Trophoblast cell (in vitro differentiated cells and primary cell): ENCODE measurements at regions not wholly inside any gene's neighbourhood (a gene's known extent, or its start where the extent isn't known, plus 50 kb on each side); places are given as distances from the start of the nearest gene placed in this dataset.
"Not testable (repeated sequence)": the region's sequence is repeated elsewhere in the genome, so short reads cannot be mapped to it uniquely, and the experiment has no call there.

Experiments used
- DNase-seq, 2 donors: peaks; one replicate each; pipeline ENCODE4 v3.0.0-alpha.2; 2016
- H2AFZ ChIP-seq: 2 replicates; pipeline ENCODE4 v1.6.1; 2013; ENCODE audit warnings: low read length, moderate library complexity, mild to moderate bottlenecking; ENCODE audit not compliant: insufficient read depth, poor library complexity
- H2AK5ac ChIP-seq: 2 replicates; pipeline ENCODE4 v1.6.1; 2013; ENCODE audit warnings: mild to moderate bottlenecking, low read length
- H2BK120ac ChIP-seq: 2 replicates; pipeline ENCODE4 v1.6.1; 2013; ENCODE audit warnings: low read length, mild to moderate bottlenecking, moderate library complexity; ENCODE audit not compliant: insufficient read depth, poor library complexity
- H2BK12ac ChIP-seq: 2 replicates; pipeline ENCODE4 v1.6.1; 2013; ENCODE audit warnings: mild to moderate bottlenecking, low read length, moderate library complexity
- H2BK5ac ChIP-seq: 2 replicates; pipeline ENCODE4 v1.6.1; 2013; ENCODE audit warnings: low read length, low read depth, moderate library complexity, mild to moderate bottlenecking; ENCODE audit not compliant: poor library complexity
- H3K14ac ChIP-seq: 2 replicates; pipeline ENCODE4 v1.6.1; 2013; ENCODE audit warnings: mild to moderate bottlenecking, low read length
- H3K18ac ChIP-seq: 2 replicates; pipeline ENCODE4 v1.6.1; 2013; ENCODE audit warnings: mild to moderate bottlenecking, low read length
- H3K23ac ChIP-seq: 2 replicates; pipeline ENCODE4 v1.6.1; 2013; ENCODE audit warnings: low read length
- H3K27ac ChIP-seq: 2 replicates; pipeline ENCODE4 v1.5.1; 2013; ENCODE audit warnings: low read depth, mild to moderate bottlenecking, inconsistent platforms, low read length, moderate library complexity
- H3K27me3 ChIP-seq: 2 replicates; pipeline ENCODE4 v1.6.1; 2013; ENCODE audit warnings: inconsistent platforms, mild to moderate bottlenecking, low read length, moderate library complexity; ENCODE audit not compliant: insufficient read depth
- H3K36me3 ChIP-seq, 2 experiments: 1 replicate in 1 of 2; 2 replicates in 1 of 2; pipeline ENCODE4 v1.6.1; 2013; ENCODE audit warnings: low read length in 2 of 2, mild to moderate bottlenecking in 2 of 2, moderate library complexity in 1 of 2; ENCODE audit not compliant: insufficient read depth in 2 of 2, control insufficient read depth in 1 of 2
- H3K4ac ChIP-seq: 2 replicates; pipeline ENCODE4 v1.6.1; 2013; ENCODE audit warnings: low read depth, mild to moderate bottlenecking, low read length, moderate library complexity
- H3K4me1 ChIP-seq, 2 experiments: 1 replicate in 1 of 2; 2 replicates in 1 of 2; pipeline ENCODE4 v1.6.1; 2013; ENCODE audit warnings: low read length in 2 of 2, mild to moderate bottlenecking in 2 of 2, moderate library complexity in 1 of 2; ENCODE audit not compliant: insufficient read depth in 2 of 2, control insufficient read depth in 1 of 2
- H3K4me2 ChIP-seq: 2 replicates; pipeline ENCODE4 v1.6.1; 2013; ENCODE audit warnings: inconsistent platforms, mild to moderate bottlenecking, low read length, moderate library complexity
- H3K4me3 ChIP-seq: 2 replicates; pipeline ENCODE4 v1.5.1; 2013; ENCODE audit warnings: mild to moderate bottlenecking, low read depth, low read length, inconsistent platforms
- H3K79me1 ChIP-seq: one replicate; pipeline ENCODE4 v1.6.1; 2013; ENCODE audit warnings: low read length
- H3K79me2 ChIP-seq: 2 replicates; pipeline ENCODE4 v1.6.1; 2013; ENCODE audit warnings: low read length, mild to moderate bottlenecking; ENCODE audit not compliant: control insufficient read depth, insufficient read depth, poor library complexity
- H3K9ac ChIP-seq: 2 replicates; pipeline ENCODE4 v1.6.1; 2013; ENCODE audit warnings: mild to moderate bottlenecking, low read length
- H3K9me3 ChIP-seq: 2 replicates; pipeline ENCODE4 v1.6.1; 2013; ENCODE audit warnings: low read depth, mild to moderate bottlenecking, control low read depth, inconsistent platforms, low read length; ENCODE audit not compliant: insufficient read depth
- H4K12ac ChIP-seq: 2 replicates; pipeline ENCODE4 v1.6.1; 2013; ENCODE audit warnings: low read depth, mild to moderate bottlenecking, low read length, moderate library complexity
- H4K8ac ChIP-seq: 2 replicates; pipeline ENCODE4 v1.6.1; 2013; ENCODE audit warnings: low read depth, mild to moderate bottlenecking, low read length, moderate library complexity
- H4K91ac ChIP-seq: one replicate; pipeline ENCODE4 v1.6.1; 2013; ENCODE audit warnings: low read depth, mild to moderate bottlenecking, low read length, moderate library complexity
- WGBS: extraction: QIAGEN DNeasy Blood & Tissue Kit; methylation state at CpG from one replicate; pipeline ENCODE4 v1.1.7; 2013; ENCODE audit warnings: missing lambda C conversion rate; ENCODE audit not compliant: insufficient read length, insufficient coverage; ENCODE audit errors: extremely low coverage; 5-methylcytosine and 5-hydroxymethylcytosine counted together

DNA sequence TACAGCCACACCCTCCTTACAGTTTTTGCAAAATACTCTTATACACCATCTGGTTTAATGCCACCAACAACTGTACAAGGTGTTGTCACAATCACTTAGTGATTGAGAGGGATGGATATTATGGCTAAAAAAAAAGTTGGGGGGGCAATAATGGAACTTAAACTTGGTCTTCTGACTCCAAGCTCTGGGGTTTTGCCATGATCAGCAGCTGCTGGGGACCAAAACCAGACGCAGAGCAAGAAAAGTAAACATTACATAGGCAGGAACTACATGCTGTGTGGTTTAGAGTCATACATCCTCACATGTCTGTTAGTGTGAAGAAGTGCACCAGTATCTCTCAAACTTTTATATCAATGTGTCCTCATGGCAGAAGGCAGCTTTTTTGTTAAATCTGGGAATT lies 152.4 kb downstream of the TBC1D2B start:
- H3K4me3 ChIP-seq, DNase-seq, H2BK5ac ChIP-seq, H2AFZ ChIP-seq, H2BK120ac ChIP-seq, H4K12ac ChIP-seq, H2AK5ac ChIP-seq, H3K36me3 ChIP-seq, H3K18ac ChIP-seq, H3K4me2 ChIP-seq, H3K14ac ChIP-seq, H3K79me1 ChIP-seq, H3K4ac ChIP-seq, H2BK12ac ChIP-seq, H4K8ac ChIP-seq, H3K9ac ChIP-seq, H3K27ac ChIP-seq, H3K79me2 ChIP-seq, H3K4me1 ChIP-seq, H4K91ac ChIP-seq, H3K9me3 ChIP-seq, H3K23ac ChIP-seq, H3K27me3 ChIP-seq: not testable (repeated sequence)
- no CpG with 5 or more reads among the region's 1 CpG for WGBS

DNA sequence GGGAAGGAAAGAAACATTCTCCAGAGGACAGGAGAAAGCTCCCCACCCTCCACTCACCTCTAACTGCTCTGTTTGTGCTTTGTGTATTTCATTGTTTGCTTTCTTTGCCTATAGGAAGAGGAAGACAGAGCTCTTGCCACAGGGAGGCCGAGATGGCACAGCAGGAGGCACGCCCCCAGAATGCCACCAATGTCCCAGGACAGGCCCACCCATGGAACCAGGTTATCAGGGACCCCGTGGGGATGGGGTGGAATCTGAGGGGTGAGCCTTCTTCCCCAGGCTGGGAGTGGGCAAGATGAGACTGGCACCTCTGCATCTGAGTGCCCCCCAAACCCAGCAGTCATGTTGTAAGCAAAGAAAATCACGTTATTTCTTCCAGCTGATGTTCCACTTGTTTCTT lies 155.8 kb downstream of the TBC1D2B start:
- Histone ChIP-seq H3K14ac (no peak overlapping the region), H3K9me3 (no peaks in the 10 kb centered on the region), H2AK5ac (no peak overlapping the region), H3K27ac (no peak overlapping the region), H3K4me2 (no peak overlapping the region), H2AFZ (no peak overlapping the region), H4K8ac (no peak overlapping the region), H3K36me3 (no peaks in the 10 kb centered on the region), H3K4me3 (no peak overlapping the region), H4K91ac (no peak overlapping the region), H2BK120ac (no peak overlapping the region), H3K9ac (no peak overlapping the region), H3K23ac (no peak overlapping the region), H3K4ac (no peak overlapping the region), H2BK12ac (no peak overlapping the region), H4K12ac (no peak overlapping the region), H2BK5ac (no peak overlapping the region), H3K79me2 (no peaks in the 10 kb centered on the region), H3K27me3 (no peaks in the 10 kb centered on the region), H3K18ac (no peak overlapping the region), H3K4me1 (no peaks in the 10 kb centered on the region), H3K79me1 (no peaks in the 10 kb centered on the region)
- no peak for DNase-seq
- WGBS: no CpG with 5 or more reads among the region's 4 CpGs

GRCh38 chr15:77916966-77917635 lies 160.4 kb downstream of the TBC1D2B start:
- not testable (repeated sequence) for H3K9ac ChIP-seq, H3K4ac ChIP-seq, H3K79me1 ChIP-seq, H3K18ac ChIP-seq, H3K4me1 ChIP-seq, H4K8ac ChIP-seq, H2AFZ ChIP-seq, H3K27ac ChIP-seq, H3K27me3 ChIP-seq, H3K36me3 ChIP-seq, H2BK120ac ChIP-seq, H3K9me3 ChIP-seq, H3K23ac ChIP-seq, H2AK5ac ChIP-seq, H4K12ac ChIP-seq, H3K79me2 ChIP-seq, H2BK12ac ChIP-seq, H3K4me3 ChIP-seq, H4K91ac ChIP-seq, H2BK5ac ChIP-seq, H3K4me2 ChIP-seq, H3K14ac ChIP-seq, DNase-seq
- WGBS: no CpG with 5 or more reads among the region's 11 CpGs

DNA sequence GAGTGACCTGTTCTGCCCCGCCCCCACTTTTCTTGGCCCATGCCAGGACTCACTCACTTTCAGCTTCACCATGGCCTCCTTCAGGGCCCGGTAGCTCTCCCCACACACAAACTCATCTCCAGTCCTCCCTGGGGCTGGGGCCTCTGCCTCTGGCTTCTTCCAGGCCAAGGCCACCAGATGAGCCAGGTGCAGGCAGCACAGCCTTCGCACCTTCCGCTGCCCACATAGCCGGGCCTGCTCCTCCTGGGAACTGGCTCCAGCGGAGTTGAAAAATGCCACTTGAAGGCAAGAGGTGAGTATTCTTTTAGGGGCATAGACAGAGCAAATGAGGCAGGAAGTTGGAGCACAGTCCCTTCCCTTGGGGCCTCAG lies 161.6 kb downstream of the TBC1D2B start:
- no CpG with 5 or more reads among the region's 6 CpGs for WGBS
- H3K36me3 ChIP-seq, H3K79me1 ChIP-seq, H2AK5ac ChIP-seq, H4K8ac ChIP-seq, H3K9me3 ChIP-seq, H2BK120ac ChIP-seq, H3K4me3 ChIP-seq, H2BK5ac ChIP-seq, H3K4me2 ChIP-seq, H2AFZ ChIP-seq, H3K9ac ChIP-seq, H4K12ac ChIP-seq, H3K23ac ChIP-seq, H3K27me3 ChIP-seq, H3K18ac ChIP-seq, H3K4me1 ChIP-seq, DNase-seq, H3K14ac ChIP-seq, H4K91ac ChIP-seq, H3K4ac ChIP-seq, H2BK12ac ChIP-seq, H3K27ac ChIP-seq, H3K79me2 ChIP-seq: not testable (repeated sequence)
